Keratinocyte (primary cell): ENCODE measurements at regions not wholly inside any gene's neighbourhood (a gene's known extent, or its start where the extent isn't known, plus 50 kb on each side); places are given as distances from the start of the nearest gene placed in this dataset.

Experiments
- DNase-seq: peaks from one replicate; pipeline ENCODE4 v3.0.0-alpha.2; 2011; ENCODE audit warnings: low read depth, missing footprints, low spot score
- FAIRE-seq: peaks from 2 replicates; lab custom pipeline; 2011; peaks lifted over from hg19 to GRCh38; lab: Jason Lieb, UNC
- H2AFZ ChIP-seq: 2 replicates; pipeline ENCODE4 v1.6.0; 2012; ENCODE audit warnings: low read length, control low read depth, inconsistent platforms; ENCODE audit not compliant: control insufficient read depth
- H3K27ac ChIP-seq: 2 replicates; pipeline ENCODE4 v1.5.1; 2011; ENCODE audit warnings: low read length; ENCODE audit not compliant: control insufficient read depth, insufficient read depth
- H3K27me3 ChIP-seq: 3 replicates; pipeline ENCODE4 v1.6.0; 2011; ENCODE audit warnings: low read length; ENCODE audit not compliant: control insufficient read depth, insufficient read depth; ENCODE audit errors: extremely low read depth
- H3K36me3 ChIP-seq, 2 experiments: 2 replicates in 1 of 2; 3 replicates in 1 of 2; pipeline ENCODE4 v1.5.1; 2011; ENCODE audit warnings: low read length in 2 of 2, mild to moderate bottlenecking in 1 of 2; ENCODE audit not compliant: control insufficient read depth in 2 of 2, insufficient read depth in 2 of 2; ENCODE audit errors: extremely low read depth in 1 of 2
- H3K4me1 ChIP-seq: 3 replicates; pipeline ENCODE4 v1.5.1; 2011; ENCODE audit warnings: low read length; ENCODE audit not compliant: control insufficient read depth, insufficient read depth; ENCODE audit errors: extremely low read depth
- H3K4me2 ChIP-seq: 3 replicates; pipeline ENCODE4 v1.6.0; 2011; ENCODE audit warnings: low read depth, low read length; ENCODE audit not compliant: control insufficient read depth, insufficient read depth; ENCODE audit errors: extremely low read depth
- H3K4me3 ChIP-seq, 3 experiments: fragments of 200-600 bp in 1 of 3; sonication (generic) in 1 of 3; 2 replicates in 2 of 3; 3 replicates in 1 of 3; pipeline ENCODE4 v1.5.1; 2011 to 2016; ENCODE audit warnings: low read length in 3 of 3, mild to moderate bottlenecking in 3 of 3, control low read depth in 2 of 3, inconsistent platforms in 1 of 3, low read depth in 1 of 3, mixed read lengths in 1 of 3, mixed run types in 1 of 3, moderate library complexity in 1 of 3; ENCODE audit not compliant: control insufficient read depth in 2 of 3, insufficient read depth in 2 of 3; ENCODE audit errors: extremely low read depth in 1 of 3
- H3K79me2 ChIP-seq: 2 replicates; pipeline ENCODE4 v1.6.0; 2012; ENCODE audit warnings: low read length; ENCODE audit not compliant: control insufficient read depth, insufficient read depth
- H3K9ac ChIP-seq: 3 replicates; pipeline ENCODE4 v1.6.0; 2011; ENCODE audit warnings: low read length; ENCODE audit not compliant: control insufficient read depth, insufficient read depth; ENCODE audit errors: extremely low read depth
- H3K9me1 ChIP-seq: 3 replicates; pipeline ENCODE4 v1.6.0; 2011; ENCODE audit warnings: low read length; ENCODE audit not compliant: control insufficient read depth, insufficient read depth; ENCODE audit errors: extremely low read depth
- H3K9me3 ChIP-seq: 2 replicates; pipeline ENCODE4 v1.5.1; 2012; ENCODE audit warnings: low read depth, low read length; ENCODE audit not compliant: control insufficient read depth
- H4K20me1 ChIP-seq: 3 replicates; pipeline ENCODE4 v1.6.0; 2011; ENCODE audit warnings: low read length; ENCODE audit not compliant: control insufficient read depth, insufficient read depth; ENCODE audit errors: extremely low read depth
- EZH2 ChIP-seq: IDR thresholded peaks from one replicate; pipeline ENCODE4 v1.6.1; 2012; ENCODE audit warnings: inconsistent platforms, mild to moderate bottlenecking, low read length, moderate library complexity
- dilution Hi-C: fragments of 300-500 bp; cut with MboI; formaldehyde crosslinking; loops from one replicate; pipeline ENCODE4 v1.7.0; 2020; ENCODE audit warnings: low sequenced_read_pairs; ENCODE audit not compliant: extremely low pct_ligation_motif_present
- TF ChIP-seq, protein P1 (sequence below), 3 experiments: IDR thresholded peaks in 1 of 3; conservative IDR thresholded peaks in 1 of 3; optimal IDR thresholded peaks in 1 of 3; 2 replicates in 2 of 3; 3 replicates in 1 of 3; pipeline versions ENCODE3 to v1.5.1; 2011; ENCODE audit warnings: low read length in 3 of 3, mild to moderate bottlenecking in 3 of 3, moderate library complexity in 2 of 3, control low read depth in 1 of 3, inconsistent platforms in 1 of 3; ENCODE audit not compliant: insufficient read depth in 2 of 3; ENCODE audit errors: extremely low read depth in 1 of 3

DNA sequence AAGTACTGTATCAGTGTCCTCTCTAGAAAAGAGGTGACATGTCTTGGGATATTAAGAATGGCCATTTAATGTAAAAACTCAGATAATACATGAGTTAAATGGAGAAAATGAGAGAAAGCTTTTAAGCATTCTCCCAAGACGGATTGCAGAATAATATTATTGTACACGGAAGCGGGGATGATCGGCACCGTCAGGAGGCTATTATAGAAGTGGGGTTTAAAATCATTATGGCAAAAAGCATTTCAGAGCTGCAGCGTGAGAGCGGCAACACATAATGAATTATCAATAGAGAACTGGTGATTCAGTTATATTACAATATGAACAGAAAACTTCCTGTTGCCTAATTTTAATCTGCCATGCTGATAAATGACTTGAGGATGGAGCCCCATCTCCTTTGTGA lies 261.7 kb upstream of the IRX3 start:
- H3K36me3 ChIP-seq = no peaks in the 10 kb centered on the region
- no peak overlapping the region for H3K4me3 ChIP-seq
- FAIRE-seq = no peak
- no peak overlapping the region for H2AFZ ChIP-seq
- no peaks in the 10 kb centered on the region for H3K9me3 ChIP-seq
- no peaks in the 10 kb centered on the region for H3K9me1 ChIP-seq
- peaks cover 9% of the 10 kb centered on the region for H3K27me3 ChIP-seq
- dilution Hi-C loops = no loop called here
- no peak for DNase-seq
- no peak overlapping the region for H3K4me2 ChIP-seq
- H3K4me1 ChIP-seq = no peaks in the 10 kb centered on the region
- TF ChIP-seq, protein P1, sequence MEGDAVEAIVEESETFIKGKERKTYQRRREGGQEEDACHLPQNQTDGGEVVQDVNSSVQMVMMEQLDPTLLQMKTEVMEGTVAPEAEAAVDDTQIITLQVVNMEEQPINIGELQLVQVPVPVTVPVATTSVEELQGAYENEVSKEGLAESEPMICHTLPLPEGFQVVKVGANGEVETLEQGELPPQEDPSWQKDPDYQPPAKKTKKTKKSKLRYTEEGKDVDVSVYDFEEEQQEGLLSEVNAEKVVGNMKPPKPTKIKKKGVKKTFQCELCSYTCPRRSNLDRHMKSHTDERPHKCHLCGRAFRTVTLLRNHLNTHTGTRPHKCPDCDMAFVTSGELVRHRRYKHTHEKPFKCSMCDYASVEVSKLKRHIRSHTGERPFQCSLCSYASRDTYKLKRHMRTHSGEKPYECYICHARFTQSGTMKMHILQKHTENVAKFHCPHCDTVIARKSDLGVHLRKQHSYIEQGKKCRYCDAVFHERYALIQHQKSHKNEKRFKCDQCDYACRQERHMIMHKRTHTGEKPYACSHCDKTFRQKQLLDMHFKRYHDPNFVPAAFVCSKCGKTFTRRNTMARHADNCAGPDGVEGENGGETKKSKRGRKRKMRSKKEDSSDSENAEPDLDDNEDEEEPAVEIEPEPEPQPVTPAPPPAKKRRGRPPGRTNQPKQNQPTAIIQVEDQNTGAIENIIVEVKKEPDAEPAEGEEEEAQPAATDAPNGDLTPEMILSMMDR (optimal IDR thresholded peaks at IDR 0.05 in 1 of 3, IDR thresholded peaks at IDR 0.05 in 1 of 3, conservative IDR thresholded peaks at IDR 0.05 in 1 of 3; ENCODE audit: extremely low read depth in 1 of 3, insufficient read depth in 2 of 3, low read length in 3 of 3) = no peak
- TF ChIP-seq EZH2 = no peak
- no peak overlapping the region for H3K27ac ChIP-seq
- no peak overlapping the region for H3K9ac ChIP-seq
- H3K79me2 ChIP-seq = no peaks in the 10 kb centered on the region
- H4K20me1 ChIP-seq = no peaks in the 10 kb centered on the region

DNA sequence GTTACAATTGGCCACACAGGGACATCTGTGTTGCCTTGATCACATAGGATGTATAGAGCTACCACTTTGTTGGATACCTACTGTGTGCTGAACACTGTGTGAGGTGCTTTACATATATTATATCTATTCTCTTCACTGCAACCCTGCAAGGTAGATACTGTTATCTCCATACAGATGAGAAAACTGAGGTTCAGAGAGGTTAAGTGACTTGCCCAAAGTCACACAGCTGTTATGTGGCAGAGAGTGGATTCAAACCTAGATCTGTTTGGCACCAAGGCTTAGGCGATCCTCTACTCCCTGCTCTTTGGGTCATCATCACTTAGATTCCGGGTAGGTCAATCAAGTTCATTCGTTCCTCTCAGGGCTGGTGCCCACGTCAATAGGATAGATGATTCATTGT lies 260.5 kb upstream of the IRX3 start:
- DNase-seq (no peak), FAIRE-seq (no peak)
- no peak overlapping the region for H3K4me3 ChIP-seq
- H3K9ac ChIP-seq = no peak overlapping the region
- no peaks in the 10 kb centered on the region for H3K9me1 ChIP-seq
- H3K9me3 ChIP-seq = no peaks in the 10 kb centered on the region
- H3K4me2 ChIP-seq = no peak overlapping the region
- TF ChIP-seq, protein P1 (optimal IDR thresholded peaks at IDR 0.05 in 1 of 3, IDR thresholded peaks at IDR 0.05 in 1 of 3, conservative IDR thresholded peaks at IDR 0.05 in 1 of 3; ENCODE audit: extremely low read depth in 1 of 3, insufficient read depth in 2 of 3, low read length in 3 of 3) = no peak
- TF ChIP-seq EZH2 = no peak
- H3K27me3 ChIP-seq = peaks cover 9% of the 10 kb centered on the region
- no peaks in the 10 kb centered on the region for H3K36me3 ChIP-seq
- dilution Hi-C loops = no loop called here
- H4K20me1 ChIP-seq = no peaks in the 10 kb centered on the region
- H3K27ac ChIP-seq = no peak overlapping the region
- no peaks in the 10 kb centered on the region for H3K79me2 ChIP-seq
- no peak overlapping the region for H2AFZ ChIP-seq
- H3K4me1 ChIP-seq = no peaks in the 10 kb centered on the region
